HG03565 (cell line): ENCODE measurements at regions not wholly inside any gene's neighbourhood (a gene's known extent, or its start where the extent isn't known, plus 50 kb on each side); places are given as distances from the start of the nearest gene placed in this dataset.
"Not testable (repeated sequence)": the region's sequence is repeated elsewhere in the genome, so short reads cannot be mapped to it uniquely, and the experiment has no call there.

Experiments used
- ATAC-seq: cut with Tn5 transposase; IDR thresholded peaks from one replicate; pipeline ENCODE4 v1.9.1; 2021; ENCODE audit warnings: mild to moderate bottlenecking, moderate library complexity; ENCODE audit not compliant: unreplicated experiment

- ATAC-seq = no peak
Measured at GRCh38 chr6:82573254-82573972, 209.8 kb downstream of the TPBG start.

DNA sequence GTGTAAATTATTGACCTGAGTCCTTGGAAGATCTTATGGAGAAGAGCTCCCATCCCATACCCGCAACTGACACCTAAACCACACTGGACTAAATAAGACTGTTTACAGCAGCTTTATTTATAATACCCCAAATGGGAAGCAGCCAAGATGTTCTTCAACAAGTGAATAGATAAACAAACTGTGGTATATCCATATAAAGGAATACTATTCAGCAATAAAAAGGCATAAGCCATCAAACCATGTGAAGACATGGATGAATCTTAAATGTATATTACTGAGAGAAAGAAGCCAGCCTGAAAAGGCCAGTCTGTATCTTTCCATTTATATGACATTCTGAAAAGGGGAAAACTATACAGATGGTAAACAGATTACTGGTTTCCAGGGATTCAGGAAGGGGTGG is 212.7 kb downstream of the TPBG start:
- no peak for ATAC-seq

DNA sequence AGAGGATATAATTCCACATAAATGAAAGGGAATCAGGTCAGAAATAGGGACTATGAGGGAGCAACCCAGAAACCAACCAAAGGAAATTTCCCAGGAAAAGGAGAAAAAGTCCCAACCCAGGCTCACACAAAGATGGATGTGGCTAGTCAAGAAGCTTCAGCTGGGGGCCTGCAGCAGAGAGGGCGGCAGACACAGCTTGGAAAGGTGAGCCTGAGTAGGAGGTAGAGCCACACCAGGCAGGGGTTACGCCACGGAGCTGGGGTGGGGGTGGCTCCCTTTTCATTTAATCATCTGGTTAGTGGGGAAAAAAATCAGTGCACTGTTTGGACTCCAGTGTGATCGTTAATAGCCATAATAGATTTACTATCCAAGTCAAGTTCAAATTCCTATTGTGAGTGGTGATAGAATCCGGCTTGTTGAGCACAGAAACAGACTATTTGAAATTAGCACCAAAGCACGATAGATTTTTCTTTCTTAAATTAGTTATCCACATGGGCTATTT is 220.6 kb downstream of the TPBG start:
- ATAC-seq = no peak

- ATAC-seq = no peak
Measured at GRCh38 chr6:82584856-82585255, 221.2 kb downstream of the TPBG start.

DNA sequence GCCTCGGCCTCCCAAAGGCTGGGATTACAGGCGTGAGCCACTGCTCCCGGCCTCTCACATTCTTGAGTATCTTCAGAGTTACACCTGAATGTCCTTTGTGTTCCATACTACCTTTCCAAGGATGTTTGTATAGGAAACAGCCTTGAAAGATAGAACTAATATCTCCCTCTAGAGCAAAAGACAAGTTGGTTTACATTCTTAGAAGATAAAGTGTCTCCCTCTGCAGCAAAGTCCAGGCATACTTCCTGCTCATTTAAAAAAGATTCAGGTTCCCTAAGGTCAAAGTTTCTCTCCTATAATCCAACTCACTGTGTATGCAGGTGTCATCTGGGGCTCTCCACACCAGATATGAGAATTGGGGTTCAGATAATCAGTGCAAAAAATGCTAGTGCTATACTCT is 224.4 kb downstream of the TPBG start:
- no peak for ATAC-seq

GRCh38 chr6:82588859-82589412 is 225.3 kb downstream of the TPBG start:
- no peak for ATAC-seq

- ATAC-seq = peak; percentile 75
Measured at GRCh38 chr6:82589509-82590206, 226.0 kb downstream of the TPBG start.

- ATAC-seq = no peak
Measured at GRCh38 chr6:82597201-82597600, 233.6 kb downstream of the TPBG start.

- no peak for ATAC-seq
Measured at GRCh38 chr6:82602776-82603175, 239.2 kb downstream of the TPBG start.

GRCh38 chr6:82603871-82604270 is 240.3 kb downstream of the TPBG start:
- no peak for ATAC-seq

GRCh38 chr6:82607998-82608725 is 244.5 kb downstream of the TPBG start:
- no peak for ATAC-seq

DNA sequence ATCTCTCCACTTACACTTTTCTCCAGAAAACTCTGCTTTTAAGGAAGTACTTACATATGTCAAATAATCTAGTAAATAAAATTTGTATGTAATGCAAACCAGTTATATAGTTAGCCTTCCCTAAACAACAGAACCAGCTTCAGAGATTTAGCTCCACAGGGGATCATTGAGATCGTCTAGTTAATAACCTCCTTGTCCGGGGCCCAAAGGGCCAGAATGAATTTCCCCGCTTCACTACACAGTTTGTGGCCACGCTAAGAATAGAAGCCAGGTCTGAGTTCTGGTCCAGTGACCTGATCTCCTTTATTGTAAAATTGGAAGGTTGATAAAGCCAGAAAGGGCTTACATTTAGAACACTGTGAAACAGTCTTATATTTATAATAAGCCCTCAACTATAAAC is 245.2 kb downstream of the TPBG start:
- ATAC-seq = no peak

DNA sequence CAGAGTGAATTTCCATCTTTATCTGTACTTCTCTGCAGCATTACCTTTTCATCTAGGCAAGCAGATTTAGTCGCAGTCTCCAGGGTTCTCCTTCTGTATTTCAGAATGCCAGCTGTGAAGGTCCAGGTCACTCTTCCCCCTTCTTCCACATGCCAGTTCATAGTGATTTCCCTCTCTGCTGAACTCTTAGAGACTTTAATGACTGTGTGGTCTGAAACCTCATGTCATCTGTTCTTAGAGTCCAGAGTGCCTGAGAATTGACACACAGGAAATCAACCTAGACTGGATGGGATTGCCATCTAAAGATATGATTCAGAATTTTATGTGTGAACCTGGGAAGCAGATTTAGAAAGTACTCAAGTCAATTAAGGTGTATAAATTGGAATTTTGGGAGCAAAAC is 248.1 kb downstream of the TPBG start:
- no peak for ATAC-seq

DNA sequence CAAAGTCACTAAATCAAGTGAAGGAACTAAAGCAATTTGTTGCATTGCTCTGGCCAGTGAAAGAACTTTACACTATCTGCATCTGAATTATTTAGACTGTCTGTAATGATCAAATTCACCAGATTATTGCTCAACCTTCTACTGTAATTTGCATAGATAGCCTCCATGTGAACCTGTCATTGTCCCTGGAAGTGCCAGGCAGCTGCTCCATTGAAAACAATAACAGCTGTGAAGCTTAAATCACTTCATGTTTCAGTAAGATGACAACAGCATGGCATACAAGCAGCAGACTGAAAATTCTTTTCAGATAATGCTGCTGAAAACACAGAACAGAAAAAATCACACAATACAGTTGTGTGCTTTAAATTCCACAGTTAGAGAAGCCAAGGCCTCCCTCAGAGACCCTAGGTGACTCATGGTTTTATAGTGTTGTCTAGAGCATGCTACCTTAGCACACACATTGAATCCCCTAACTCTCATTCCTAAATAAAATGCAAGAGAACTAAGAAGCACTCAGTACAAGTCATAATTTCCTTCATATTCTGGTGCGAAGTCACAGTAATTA is 248.9 kb downstream of the TPBG start:
- no peak for ATAC-seq

- no peak for ATAC-seq
Measured at GRCh38 chr6:82614518-82614917, 250.9 kb downstream of the TPBG start.

DNA sequence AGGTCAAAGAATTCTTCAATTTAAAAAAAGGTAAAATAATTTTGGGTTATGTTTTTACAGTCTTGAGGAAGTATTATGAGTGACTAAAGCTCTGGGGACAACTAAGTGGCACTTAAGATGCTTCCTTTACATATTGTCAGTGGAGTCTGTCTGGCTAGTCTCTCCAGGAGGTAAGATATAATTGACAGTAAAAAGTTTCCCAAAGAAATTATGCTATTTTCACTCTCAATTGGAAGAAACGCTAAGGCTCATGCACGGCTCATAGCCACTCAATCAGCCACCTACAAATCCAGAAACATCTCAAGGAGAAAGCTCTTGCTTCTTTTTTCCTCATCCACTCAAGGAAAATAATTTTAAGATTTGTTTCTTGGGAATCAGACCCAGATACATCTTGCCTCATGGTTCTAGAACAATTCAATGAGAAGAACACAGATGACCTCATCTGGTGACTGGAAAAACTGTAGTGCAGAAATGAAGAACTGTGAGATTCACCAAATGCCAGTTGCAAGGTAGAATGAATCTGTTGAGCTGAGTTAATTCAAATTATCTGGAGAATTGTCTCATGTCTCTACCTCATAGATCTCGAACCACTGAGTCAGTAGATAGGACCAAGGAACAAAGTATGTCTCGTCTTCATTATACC is 252.9 kb downstream of the TPBG start:
- no peak for ATAC-seq

- ATAC-seq = no peak
Measured at GRCh38 chr6:82617648-82618047, 254.0 kb downstream of the TPBG start.

- no peak for ATAC-seq
Measured at GRCh38 chr6:82619573-82619972, 256.0 kb downstream of the TPBG start.

DNA sequence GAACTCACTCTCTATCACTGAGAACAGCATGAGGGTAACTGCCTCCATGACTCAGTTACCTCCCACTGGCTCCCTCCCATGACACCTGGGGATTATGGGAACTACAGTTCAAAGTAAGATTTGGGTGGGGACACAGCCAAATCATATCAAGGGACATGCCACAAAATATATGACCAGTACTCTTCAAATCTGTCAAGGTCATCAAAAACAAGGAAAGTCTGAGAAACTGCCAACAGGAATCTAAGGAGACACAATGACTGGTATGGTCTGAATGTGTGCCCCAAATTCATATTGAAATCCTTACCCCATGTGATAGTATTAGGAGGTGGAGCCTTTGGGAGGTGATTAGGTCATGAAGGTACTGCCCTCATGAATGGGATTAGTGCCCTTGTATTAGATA is 258.8 kb downstream of the TPBG start:
- ATAC-seq = no peak

- ATAC-seq = no peak
Measured at GRCh38 chr6:82624251-82624650, 260.6 kb downstream of the TPBG start.

DNA sequence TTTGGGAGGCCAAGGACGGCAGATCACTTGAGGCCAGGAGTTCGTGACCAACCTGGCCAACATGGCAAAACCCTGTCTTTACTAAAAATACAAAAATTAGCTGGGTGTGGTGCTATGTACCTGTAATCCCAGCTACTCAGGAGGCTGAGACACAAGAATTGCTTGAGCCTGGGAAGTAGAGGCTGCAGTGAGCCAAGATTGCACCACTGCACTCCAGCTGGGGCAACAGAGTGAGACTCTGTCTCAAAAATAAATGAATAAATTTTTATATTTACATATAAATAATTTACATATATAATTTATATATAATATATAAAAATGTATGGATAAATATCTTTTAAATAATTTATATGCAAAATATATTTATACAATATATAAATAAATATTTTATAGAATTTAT is 263.3 kb downstream of the TPBG start:
- not testable (repeated sequence) for ATAC-seq
